WTC11 (cell line): ENCODE measurements at regions not wholly inside any gene's neighbourhood (a gene's known extent, or its start where the extent isn't known, plus 50 kb on each side); places are given as distances from the start of the nearest gene placed in this dataset.

Source experiments
- ETV6 ChIP-seq: sonication (generic); formaldehyde crosslinking; IDR thresholded peaks from 2 replicates; pipeline ENCODE4 v1.8.1; 2022; ENCODE audit warnings: mild to moderate bottlenecking, missing genetic modification reagents
- NR3C1 ChIP-seq: sonication (generic); formaldehyde crosslinking; conservative IDR thresholded peaks from 2 replicates; pipeline ENCODE4 v1.8.1; 2023; ENCODE audit warnings: low read depth, mild to moderate bottlenecking, missing genetic modification reagents
- SMAD3 ChIP-seq: sonication (generic); formaldehyde crosslinking; IDR thresholded peaks from 2 replicates; pipeline ENCODE4 v1.8.0; 2022; ENCODE audit warnings: missing genetic modification reagents, mild to moderate bottlenecking, borderline replicate concordance
- TEAD4 ChIP-seq: sonication (generic); formaldehyde crosslinking; IDR thresholded peaks from 2 replicates; pipeline ENCODE4 v1.8.0; 2022; ENCODE audit warnings: mild to moderate bottlenecking, missing genetic modification reagents
- ZNF138 ChIP-seq: sonication (generic); formaldehyde crosslinking; conservative IDR thresholded peaks from 2 replicates; pipeline ENCODE4 v1.8.1; 2022; ENCODE audit warnings: mild to moderate bottlenecking, moderate library complexity, missing genetic modification reagents
- TF ChIP-seq, protein P1 (sequence below): fragments of 200-600 bp; IDR thresholded peaks from 2 replicates; pipeline ENCODE4 v1.8.0; 2022; ENCODE audit warnings: antibody characterized with exemption
- TF ChIP-seq, protein P2 (sequence below): sonication (generic); formaldehyde crosslinking; IDR thresholded peaks from 2 replicates; pipeline ENCODE4 v1.8.1; 2022; ENCODE audit warnings: low read depth, mild to moderate bottlenecking, moderate library complexity, missing genetic modification reagents, borderline replicate concordance
- TF ChIP-seq, protein P3 (sequence below): sonication (generic); formaldehyde crosslinking; IDR thresholded peaks from 2 replicates; pipeline ENCODE4 v1.8.1; 2023; ENCODE audit warnings: mild to moderate bottlenecking, missing genetic modification reagents
- TF ChIP-seq, protein P4 (sequence below): sonication (generic); formaldehyde crosslinking; IDR thresholded peaks from 2 replicates; pipeline ENCODE4 v1.8.1; 2023; ENCODE audit warnings: mild to moderate bottlenecking, missing genetic modification reagents, borderline replicate concordance
- TF ChIP-seq, protein P5 (sequence below): sonication (generic); formaldehyde crosslinking; IDR thresholded peaks from 2 replicates; pipeline ENCODE4 v1.8.1; 2022; ENCODE audit warnings: mild to moderate bottlenecking, moderate library complexity, missing genetic modification reagents

DNA sequence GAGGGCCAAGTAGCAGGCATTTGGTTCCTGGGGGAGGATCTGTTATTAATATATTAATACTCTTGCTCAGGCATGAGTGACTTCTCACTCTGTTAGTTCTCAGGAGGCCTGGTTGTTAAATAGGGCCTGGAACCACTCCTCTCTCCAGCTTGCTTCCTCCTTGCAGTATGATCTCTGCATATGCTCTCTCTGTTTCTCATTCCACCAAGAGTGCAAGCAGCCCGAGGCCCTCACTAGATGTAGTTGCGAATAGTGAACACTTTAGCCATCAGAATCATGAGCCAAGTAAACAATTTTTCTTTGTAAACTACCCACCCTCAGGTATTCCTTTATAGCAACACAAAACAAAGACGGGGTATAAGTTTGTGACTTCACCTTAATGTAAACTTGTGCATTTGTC lies 784.3 kb downstream of the DNAJB9 start:
- no peak for TF ChIP-seq NR3C1 (CRISPR knock-in tag)
- TF ChIP-seq, protein P1, sequence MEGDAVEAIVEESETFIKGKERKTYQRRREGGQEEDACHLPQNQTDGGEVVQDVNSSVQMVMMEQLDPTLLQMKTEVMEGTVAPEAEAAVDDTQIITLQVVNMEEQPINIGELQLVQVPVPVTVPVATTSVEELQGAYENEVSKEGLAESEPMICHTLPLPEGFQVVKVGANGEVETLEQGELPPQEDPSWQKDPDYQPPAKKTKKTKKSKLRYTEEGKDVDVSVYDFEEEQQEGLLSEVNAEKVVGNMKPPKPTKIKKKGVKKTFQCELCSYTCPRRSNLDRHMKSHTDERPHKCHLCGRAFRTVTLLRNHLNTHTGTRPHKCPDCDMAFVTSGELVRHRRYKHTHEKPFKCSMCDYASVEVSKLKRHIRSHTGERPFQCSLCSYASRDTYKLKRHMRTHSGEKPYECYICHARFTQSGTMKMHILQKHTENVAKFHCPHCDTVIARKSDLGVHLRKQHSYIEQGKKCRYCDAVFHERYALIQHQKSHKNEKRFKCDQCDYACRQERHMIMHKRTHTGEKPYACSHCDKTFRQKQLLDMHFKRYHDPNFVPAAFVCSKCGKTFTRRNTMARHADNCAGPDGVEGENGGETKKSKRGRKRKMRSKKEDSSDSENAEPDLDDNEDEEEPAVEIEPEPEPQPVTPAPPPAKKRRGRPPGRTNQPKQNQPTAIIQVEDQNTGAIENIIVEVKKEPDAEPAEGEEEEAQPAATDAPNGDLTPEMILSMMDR, result no peak
- TF ChIP-seq, protein P2, sequence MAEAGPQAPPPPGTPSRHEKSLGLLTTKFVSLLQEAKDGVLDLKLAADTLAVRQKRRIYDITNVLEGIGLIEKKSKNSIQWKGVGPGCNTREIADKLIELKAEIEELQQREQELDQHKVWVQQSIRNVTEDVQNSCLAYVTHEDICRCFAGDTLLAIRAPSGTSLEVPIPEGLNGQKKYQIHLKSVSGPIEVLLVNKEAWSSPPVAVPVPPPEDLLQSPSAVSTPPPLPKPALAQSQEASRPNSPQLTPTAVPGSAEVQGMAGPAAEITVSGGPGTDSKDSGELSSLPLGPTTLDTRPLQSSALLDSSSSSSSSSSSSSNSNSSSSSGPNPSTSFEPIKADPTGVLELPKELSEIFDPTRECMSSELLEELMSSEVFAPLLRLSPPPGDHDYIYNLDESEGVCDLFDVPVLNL (CRISPR knock-in tag), result no peak
- TF ChIP-seq, protein P3, sequence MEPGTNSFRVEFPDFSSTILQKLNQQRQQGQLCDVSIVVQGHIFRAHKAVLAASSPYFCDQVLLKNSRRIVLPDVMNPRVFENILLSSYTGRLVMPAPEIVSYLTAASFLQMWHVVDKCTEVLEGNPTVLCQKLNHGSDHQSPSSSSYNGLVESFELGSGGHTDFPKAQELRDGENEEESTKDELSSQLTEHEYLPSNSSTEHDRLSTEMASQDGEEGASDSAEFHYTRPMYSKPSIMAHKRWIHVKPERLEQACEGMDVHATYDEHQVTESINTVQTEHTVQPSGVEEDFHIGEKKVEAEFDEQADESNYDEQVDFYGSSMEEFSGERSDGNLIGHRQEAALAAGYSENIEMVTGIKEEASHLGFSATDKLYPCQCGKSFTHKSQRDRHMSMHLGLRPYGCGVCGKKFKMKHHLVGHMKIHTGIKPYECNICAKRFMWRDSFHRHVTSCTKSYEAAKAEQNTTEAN (CRISPR knock-in tag), result no peak
- TF ChIP-seq, protein P4, sequence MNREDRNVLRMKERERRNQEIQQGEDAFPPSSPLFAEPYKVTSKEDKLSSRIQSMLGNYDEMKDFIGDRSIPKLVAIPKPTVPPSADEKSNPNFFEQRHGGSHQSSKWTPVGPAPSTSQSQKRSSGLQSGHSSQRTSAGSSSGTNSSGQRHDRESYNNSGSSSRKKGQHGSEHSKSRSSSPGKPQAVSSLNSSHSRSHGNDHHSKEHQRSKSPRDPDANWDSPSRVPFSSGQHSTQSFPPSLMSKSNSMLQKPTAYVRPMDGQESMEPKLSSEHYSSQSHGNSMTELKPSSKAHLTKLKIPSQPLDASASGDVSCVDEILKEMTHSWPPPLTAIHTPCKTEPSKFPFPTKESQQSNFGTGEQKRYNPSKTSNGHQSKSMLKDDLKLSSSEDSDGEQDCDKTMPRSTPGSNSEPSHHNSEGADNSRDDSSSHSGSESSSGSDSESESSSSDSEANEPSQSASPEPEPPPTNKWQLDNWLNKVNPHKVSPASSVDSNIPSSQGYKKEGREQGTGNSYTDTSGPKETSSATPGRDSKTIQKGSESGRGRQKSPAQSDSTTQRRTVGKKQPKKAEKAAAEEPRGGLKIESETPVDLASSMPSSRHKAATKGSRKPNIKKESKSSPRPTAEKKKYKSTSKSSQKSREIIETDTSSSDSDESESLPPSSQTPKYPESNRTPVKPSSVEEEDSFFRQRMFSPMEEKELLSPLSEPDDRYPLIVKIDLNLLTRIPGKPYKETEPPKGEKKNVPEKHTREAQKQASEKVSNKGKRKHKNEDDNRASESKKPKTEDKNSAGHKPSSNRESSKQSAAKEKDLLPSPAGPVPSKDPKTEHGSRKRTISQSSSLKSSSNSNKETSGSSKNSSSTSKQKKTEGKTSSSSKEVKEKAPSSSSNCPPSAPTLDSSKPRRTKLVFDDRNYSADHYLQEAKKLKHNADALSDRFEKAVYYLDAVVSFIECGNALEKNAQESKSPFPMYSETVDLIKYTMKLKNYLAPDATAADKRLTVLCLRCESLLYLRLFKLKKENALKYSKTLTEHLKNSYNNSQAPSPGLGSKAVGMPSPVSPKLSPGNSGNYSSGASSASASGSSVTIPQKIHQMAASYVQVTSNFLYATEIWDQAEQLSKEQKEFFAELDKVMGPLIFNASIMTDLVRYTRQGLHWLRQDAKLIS (CRISPR knock-in tag), result no peak
- no peak for TF ChIP-seq ETV6 (CRISPR knock-in tag)
- no peak for TF ChIP-seq ZNF138
- TF ChIP-seq SMAD3 (CRISPR knock-in tag), result no peak
- TF ChIP-seq, protein P5, sequence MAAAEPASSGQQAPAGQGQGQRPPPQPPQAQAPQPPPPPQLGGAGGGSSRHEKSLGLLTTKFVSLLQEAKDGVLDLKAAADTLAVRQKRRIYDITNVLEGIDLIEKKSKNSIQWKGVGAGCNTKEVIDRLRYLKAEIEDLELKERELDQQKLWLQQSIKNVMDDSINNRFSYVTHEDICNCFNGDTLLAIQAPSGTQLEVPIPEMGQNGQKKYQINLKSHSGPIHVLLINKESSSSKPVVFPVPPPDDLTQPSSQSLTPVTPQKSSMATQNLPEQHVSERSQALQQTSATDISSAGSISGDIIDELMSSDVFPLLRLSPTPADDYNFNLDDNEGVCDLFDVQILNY (CRISPR knock-in tag), result no peak
- no peak for TF ChIP-seq TEAD4
